ENCODE measurements at regions not wholly inside any gene's neighbourhood (a gene's known extent, or its start where the extent isn't known, plus 50 kb on each side); places are given as distances from the start of the nearest gene placed in this dataset.

- TF ChIP-seq CTCF (IDR thresholded peaks at IDR 0.05) (no peak), POLR2A (IDR thresholded peaks at IDR 0.05) (no peak), POLR2AphosphoS5 (IDR thresholded peaks at IDR 0.05) (no peak), EP300 (IDR thresholded peaks at IDR 0.05) (no peak)
Measured at GRCh38 chr9:109868722-109869121, 88.7 kb downstream of the PALM2AKAP2 start.
